ENCODE measurements at regions not wholly inside any gene's neighbourhood (a gene's known extent, or its start where the extent isn't known, plus 50 kb on each side); places are given as distances from the start of the nearest gene placed in this dataset.

- DNase-seq = no peak
Measured at GRCh38 chrX:97766501-97767095, 882.9 kb downstream of the RPA4 start.

GRCh38 chrX:97787311-97787710, 903.6 kb downstream of the RPA4 start:
- no peak for DNase-seq

GRCh38 chrX:97787849-97788248, 904.1 kb downstream of the RPA4 start:
- DNase-seq = no peak

- DNase-seq = no peak
Measured at GRCh38 chrX:97790850-97791249, 907.1 kb downstream of the RPA4 start.

GRCh38 chrX:97797076-97797475, 913.4 kb downstream of the RPA4 start:
- no peak for DNase-seq

- no peak for DNase-seq
Measured at GRCh38 chrX:97806238-97806637, 922.5 kb downstream of the RPA4 start.

- DNase-seq = no peak
Measured at GRCh38 chrX:97806946-97807345, 923.2 kb downstream of the RPA4 start.

GRCh38 chrX:97820170-97820569, 936.5 kb downstream of the RPA4 start:
- no peak for DNase-seq

- DNase-seq = no peak
Measured at GRCh38 chrX:97828471-97828870, 944.8 kb downstream of the RPA4 start.

- no peak for DNase-seq
Measured at GRCh38 chrX:97835969-97836368, 952.3 kb downstream of the RPA4 start.

- no peak for DNase-seq
Measured at GRCh38 chrX:97841544-97842179, 958.0 kb downstream of the RPA4 start.

- DNase-seq = no peak
Measured at GRCh38 chrX:97842468-97843199, 958.9 kb downstream of the RPA4 start.

GRCh38 chrX:97843200-97843811, 959.6 kb downstream of the RPA4 start:
- no peak for DNase-seq

GRCh38 chrX:97844161-97844560, 960.5 kb downstream of the RPA4 start:
- no peak for DNase-seq

- DNase-seq = no peak
Measured at GRCh38 chrX:97844943-97845342, 961.2 kb downstream of the RPA4 start.

- no peak for DNase-seq
Measured at GRCh38 chrX:97845451-97845850, 961.7 kb downstream of the RPA4 start.

GRCh38 chrX:97846228-97846627, 962.5 kb downstream of the RPA4 start:
- no peak for DNase-seq

- DNase-seq = no peak
Measured at GRCh38 chrX:97846718-97847237, 963.1 kb downstream of the RPA4 start.

- no peak for DNase-seq
Measured at GRCh38 chrX:97847885-97848679, 964.4 kb downstream of the RPA4 start.

- DNase-seq = no peak
Measured at GRCh38 chrX:97849951-97850350, 966.2 kb downstream of the RPA4 start.

GRCh38 chrX:97850911-97851310, 967.2 kb downstream of the RPA4 start:
- DNase-seq = no peak

- no peak for DNase-seq
Measured at GRCh38 chrX:97854086-97854485, 970.4 kb downstream of the RPA4 start.

GRCh38 chrX:97858592-97858991, 974.9 kb downstream of the RPA4 start:
- no peak for DNase-seq

Measured in stimulated activated CD4-positive, alpha-beta T cell treated with anti-CD3 and anti-CD28 coated beads, Interleukin-4, amount 100 ng/mL, for 24 hours (primary cell).